DND-41 (cell line): ENCODE measurements at regions not wholly inside any gene's neighbourhood (a gene's known extent, or its start where the extent isn't known, plus 50 kb on each side); places are given as distances from the start of the nearest gene placed in this dataset.

ENCODE experiments used
- CTCF ChIP-seq: IDR thresholded peaks from 2 replicates; pipeline ENCODE4 v1.5.1; 2012; ENCODE audit warnings: borderline replicate concordance, low read length, moderate library complexity, mild to moderate bottlenecking; ENCODE audit not compliant: poor library complexity, severe bottlenecking; ENCODE audit errors: extremely low read depth
- EZH2 ChIP-seq: IDR thresholded peaks from 3 replicates; pipeline ENCODE4 v1.6.1; 2012; ENCODE audit warnings: borderline replicate concordance, low read depth, mild to moderate bottlenecking, moderate library complexity, low read length, inconsistent platforms; ENCODE audit not compliant: severe bottlenecking

GRCh38 chr2:190127651-190128050 is 65.1 kb upstream of the MSTN start:
- TF ChIP-seq EZH2 (no peak), CTCF (no peak)
